Osteocyte (in vitro differentiated cells): ENCODE measurements at regions not wholly inside any gene's neighbourhood (a gene's known extent, or its start where the extent isn't known, plus 50 kb on each side); places are given as distances from the start of the nearest gene placed in this dataset.

ENCODE experiments used
- DNase-seq: peaks from one replicate; pipeline ENCODE4 v3.0.0; 2021; ENCODE audit warnings: mixed read lengths; ENCODE audit not compliant: unreplicated experiment; ENCODE audit errors: extremely low spot score
- H3K27ac Mint-ChIP-seq: one replicate; pipeline ENCODE4 v1.8.0; 2021; ENCODE audit warnings: mild to moderate bottlenecking, mixed read lengths; ENCODE audit not compliant: unreplicated experiment
- H3K27me3 Mint-ChIP-seq: one replicate; pipeline ENCODE4 v1.8.0; 2021; ENCODE audit warnings: mixed read lengths; ENCODE audit not compliant: unreplicated experiment
- H3K36me3 Mint-ChIP-seq: one replicate; pipeline ENCODE4 v1.8.0; 2021; ENCODE audit warnings: mixed read lengths; ENCODE audit not compliant: unreplicated experiment
- H3K4me1 Mint-ChIP-seq: one replicate; pipeline ENCODE4 v1.8.0; 2021; ENCODE audit warnings: mixed read lengths; ENCODE audit not compliant: unreplicated experiment
- H3K4me3 Mint-ChIP-seq: one replicate; pipeline ENCODE4 v1.8.0; 2021; ENCODE audit warnings: mild to moderate bottlenecking, moderate library complexity, mixed read lengths; ENCODE audit not compliant: unreplicated experiment
- H3K9me3 Mint-ChIP-seq: one replicate; pipeline ENCODE4 v1.8.0; 2021; ENCODE audit warnings: mixed read lengths; ENCODE audit not compliant: unreplicated experiment
- CTCF ChIP-seq: fragments of 200-600 bp; sonication (generic); IDR thresholded peaks from 2 replicates; pipeline ENCODE4 v1.5.0; 2021; ENCODE audit warnings: antibody characterized with exemption, mild to moderate bottlenecking, moderate library complexity

GRCh38 chr14:22481546-22481945, 107.5 kb downstream of the DAD1 start:
- no peak for TF ChIP-seq CTCF
- no peak for DNase-seq
- H3K27me3 Mint-ChIP-seq, result no peaks in the 10 kb centered on the region
- no peaks in the 10 kb centered on the region for H3K9me3 Mint-ChIP-seq
- no peak overlapping the region for H3K4me3 Mint-ChIP-seq
- H3K27ac Mint-ChIP-seq, result no peak overlapping the region
- H3K4me1 Mint-ChIP-seq, result peaks cover 73% of the 10 kb centered on the region
- H3K36me3 Mint-ChIP-seq, result no peaks in the 10 kb centered on the region

GRCh38 chr14:22479776-22480464, 109.1 kb downstream of the DAD1 start:
- Mint-ChIP-seq H3K27me3 (no peaks in the 10 kb centered on the region), H3K9me3 (no peaks in the 10 kb centered on the region), H3K4me3 (no peak overlapping the region), H3K36me3 (no peaks in the 10 kb centered on the region), H3K27ac (no peak overlapping the region), H3K4me1 (peaks cover 72% of the 10 kb centered on the region)
- no peak for TF ChIP-seq CTCF
- no peak for DNase-seq

- Mint-ChIP-seq H3K4me3 (no peak overlapping the region), H3K27ac (no peak overlapping the region), H3K9me3 (no peaks in the 10 kb centered on the region), H3K4me1 (peaks cover 71% of the 10 kb centered on the region), H3K36me3 (no peaks in the 10 kb centered on the region), H3K27me3 (no peaks in the 10 kb centered on the region)
- no peak for TF ChIP-seq CTCF
- DNase-seq, result no peak
Measured at GRCh38 chr14:22479132-22479531, 109.9 kb downstream of the DAD1 start.

- H3K27me3 Mint-ChIP-seq, result no peaks in the 10 kb centered on the region
- no peak for TF ChIP-seq CTCF
- DNase-seq, result no peak
- no peaks in the 10 kb centered on the region for H3K9me3 Mint-ChIP-seq
- no peak overlapping the region for H3K4me3 Mint-ChIP-seq
- no peak overlapping the region for H3K27ac Mint-ChIP-seq
- H3K4me1 Mint-ChIP-seq, result peaks cover 70% of the 10 kb centered on the region
- H3K36me3 Mint-ChIP-seq, result no peaks in the 10 kb centered on the region
Measured at GRCh38 chr14:22478670-22479069, 110.4 kb downstream of the DAD1 start.

- no peak for DNase-seq
- no peaks in the 10 kb centered on the region for H3K27me3 Mint-ChIP-seq
- no peak for TF ChIP-seq CTCF
- H3K36me3 Mint-ChIP-seq, result no peaks in the 10 kb centered on the region
- H3K27ac Mint-ChIP-seq, result no peak overlapping the region
- no peaks in the 10 kb centered on the region for H3K9me3 Mint-ChIP-seq
- H3K4me3 Mint-ChIP-seq, result no peak overlapping the region
- peaks cover 68% of the 10 kb centered on the region for H3K4me1 Mint-ChIP-seq
Measured at GRCh38 chr14:22478247-22478646, 110.8 kb downstream of the DAD1 start.
